ENCODE measurements at regions not wholly inside any gene's neighbourhood (a gene's known extent, or its start where the extent isn't known, plus 50 kb on each side); places are given as distances from the start of the nearest gene placed in this dataset.

DNA sequence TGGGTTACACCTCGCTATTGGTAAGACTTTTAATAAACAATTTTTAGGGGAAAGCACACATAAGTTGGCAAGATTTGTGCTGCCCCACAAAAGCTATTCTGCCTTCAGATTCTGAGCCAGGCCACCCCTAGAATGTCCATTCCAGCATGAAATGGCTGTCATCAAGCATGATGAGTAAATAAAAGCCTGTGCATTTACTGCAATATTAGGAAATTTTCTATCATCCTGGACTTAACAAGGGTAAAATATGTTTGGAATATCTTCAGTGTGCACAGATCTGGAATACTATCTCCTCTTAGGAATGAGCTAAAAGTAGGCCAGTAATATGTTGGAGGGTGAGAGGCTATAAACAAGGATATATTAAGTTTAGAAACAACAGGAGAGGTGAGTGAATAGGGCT is 510.9 kb downstream of the ANKRD50 start:
- TF ChIP-seq, protein P1, sequence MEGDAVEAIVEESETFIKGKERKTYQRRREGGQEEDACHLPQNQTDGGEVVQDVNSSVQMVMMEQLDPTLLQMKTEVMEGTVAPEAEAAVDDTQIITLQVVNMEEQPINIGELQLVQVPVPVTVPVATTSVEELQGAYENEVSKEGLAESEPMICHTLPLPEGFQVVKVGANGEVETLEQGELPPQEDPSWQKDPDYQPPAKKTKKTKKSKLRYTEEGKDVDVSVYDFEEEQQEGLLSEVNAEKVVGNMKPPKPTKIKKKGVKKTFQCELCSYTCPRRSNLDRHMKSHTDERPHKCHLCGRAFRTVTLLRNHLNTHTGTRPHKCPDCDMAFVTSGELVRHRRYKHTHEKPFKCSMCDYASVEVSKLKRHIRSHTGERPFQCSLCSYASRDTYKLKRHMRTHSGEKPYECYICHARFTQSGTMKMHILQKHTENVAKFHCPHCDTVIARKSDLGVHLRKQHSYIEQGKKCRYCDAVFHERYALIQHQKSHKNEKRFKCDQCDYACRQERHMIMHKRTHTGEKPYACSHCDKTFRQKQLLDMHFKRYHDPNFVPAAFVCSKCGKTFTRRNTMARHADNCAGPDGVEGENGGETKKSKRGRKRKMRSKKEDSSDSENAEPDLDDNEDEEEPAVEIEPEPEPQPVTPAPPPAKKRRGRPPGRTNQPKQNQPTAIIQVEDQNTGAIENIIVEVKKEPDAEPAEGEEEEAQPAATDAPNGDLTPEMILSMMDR (conservative IDR thresholded peaks at IDR 0.05 in 1 of 2, IDR thresholded peaks at IDR 0.05 in 1 of 2; ENCODE audit: low read depth in 1 of 2, low read length in 2 of 2): no peak
- no peak for TF ChIP-seq EZH2 (IDR thresholded peaks at IDR 0.05; ENCODE audit: low read length, missing control alignments)

Measured in fibroblast of lung (primary cell).